Neutrophil (primary cell): ENCODE measurements at regions not wholly inside any gene's neighbourhood (a gene's known extent, or its start where the extent isn't known, plus 50 kb on each side); places are given as distances from the start of the nearest gene placed in this dataset.

Source experiments
- H3K27ac ChIP-seq: fragments of 200-600 bp; sonication (generic); 2 replicates; pipeline ENCODE4 v1.5.1; 2016; ENCODE audit warnings: mild to moderate bottlenecking, moderate library complexity
- H3K27me3 ChIP-seq: fragments of 200-600 bp; sonication (generic); 2 replicates; pipeline ENCODE4 v1.6.0; 2016; ENCODE audit warnings: mild to moderate bottlenecking
- H3K36me3 ChIP-seq: fragments of 200-600 bp; sonication (generic); 2 replicates; pipeline ENCODE4 v1.5.1; 2017
- H3K4me1 ChIP-seq, 2 experiments: fragments of 200-600 bp in 1 of 2; sonication (generic) in 1 of 2; 1 replicate in 1 of 2; 2 replicates in 1 of 2; pipeline versions ENCODE4 v1.5.1 to v1.6.1; 2013 to 2016; ENCODE audit warnings: low read depth in 1 of 2, low read length in 1 of 2, mild to moderate bottlenecking in 1 of 2, moderate library complexity in 1 of 2; ENCODE audit not compliant: control insufficient read depth in 1 of 2, insufficient read depth in 1 of 2
- H3K4me3 ChIP-seq, 2 experiments: fragments of 200-600 bp in 1 of 2; sonication (generic) in 1 of 2; 1 replicate in 1 of 2; 2 replicates in 1 of 2; pipeline ENCODE4 v1.5.1; 2013 to 2016; ENCODE audit warnings: low read depth in 1 of 2, low read length in 1 of 2, mild to moderate bottlenecking in 1 of 2, moderate library complexity in 1 of 2
- H3K9me3 ChIP-seq: fragments of 200-600 bp; sonication (generic); 2 replicates; pipeline ENCODE4 v1.5.1; 2016
- CTCF ChIP-seq: fragments of 200-600 bp; sonication (generic); IDR thresholded peaks from 2 replicates; pipeline ENCODE4 v1.5.1; 2016; ENCODE audit warnings: antibody characterized with exemption

DNA sequence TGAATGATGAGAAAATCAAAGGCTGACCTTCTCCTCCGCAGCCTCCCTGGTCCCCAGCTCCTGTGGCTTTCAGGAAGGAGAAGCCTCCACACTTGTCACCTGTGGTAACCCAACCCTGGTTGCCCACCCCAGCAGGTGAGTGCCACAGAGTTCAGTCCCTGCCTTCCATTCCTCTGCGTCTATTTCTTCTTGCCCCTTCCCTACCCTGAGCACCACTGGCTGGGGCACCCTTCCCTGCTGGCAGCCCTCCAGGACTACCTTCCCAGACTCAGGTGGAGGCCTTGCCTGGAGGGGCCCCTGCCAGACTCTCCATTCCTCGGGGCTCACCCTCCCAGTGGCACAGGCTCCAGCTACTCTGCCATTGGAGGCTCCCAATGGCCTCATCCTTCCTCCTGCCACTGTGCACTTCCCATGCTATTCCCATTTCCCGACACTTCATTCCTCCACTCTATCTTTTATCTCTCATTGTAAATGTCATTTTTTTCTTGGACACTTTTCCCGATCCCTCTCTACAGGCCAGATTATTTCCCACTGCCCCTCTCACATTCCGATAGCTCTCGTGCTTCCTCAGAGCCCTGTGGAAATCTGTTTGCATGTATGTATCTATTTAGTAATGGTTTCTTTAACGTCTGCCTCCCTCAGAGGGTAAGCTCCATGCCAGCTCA, 90.6 kb upstream of the PCBD1 start:
- Histone ChIP-seq H3K9me3 (no peaks in the 10 kb centered on the region), H3K27ac (no peak overlapping the region), H3K27me3 (peaks cover 10% of the 10 kb centered on the region), H3K36me3 (no peaks in the 10 kb centered on the region), H3K4me1 (no peaks in the 10 kb centered on the region), H3K4me3 (no peak overlapping the region)
- no peak for TF ChIP-seq CTCF

DNA sequence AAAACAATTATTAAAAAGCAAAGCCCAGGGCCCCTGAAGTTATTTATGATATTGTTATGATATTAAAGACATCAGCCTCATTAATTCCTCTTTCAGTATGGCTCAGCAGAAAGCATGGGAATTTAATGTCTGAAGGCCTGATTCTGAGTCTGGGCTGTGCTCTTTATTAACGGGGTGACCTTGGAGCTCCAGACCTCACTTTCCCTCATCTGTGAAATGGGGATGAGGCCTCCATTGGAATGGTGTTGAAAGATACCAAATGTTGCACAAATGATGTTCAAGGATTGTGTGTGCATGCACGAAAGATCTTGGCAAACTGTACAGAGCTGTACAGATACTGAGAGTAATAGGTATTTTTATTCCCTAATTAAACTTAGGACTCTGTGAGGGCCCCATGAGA, 92.3 kb upstream of the PCBD1 start:
- Histone ChIP-seq H3K9me3 (no peaks in the 10 kb centered on the region), H3K4me3 (no peak overlapping the region), H3K27ac (no peak overlapping the region), H3K4me1 (no peaks in the 10 kb centered on the region), H3K36me3 (no peaks in the 10 kb centered on the region), H3K27me3 (no peaks in the 10 kb centered on the region)
- no peak for TF ChIP-seq CTCF

DNA sequence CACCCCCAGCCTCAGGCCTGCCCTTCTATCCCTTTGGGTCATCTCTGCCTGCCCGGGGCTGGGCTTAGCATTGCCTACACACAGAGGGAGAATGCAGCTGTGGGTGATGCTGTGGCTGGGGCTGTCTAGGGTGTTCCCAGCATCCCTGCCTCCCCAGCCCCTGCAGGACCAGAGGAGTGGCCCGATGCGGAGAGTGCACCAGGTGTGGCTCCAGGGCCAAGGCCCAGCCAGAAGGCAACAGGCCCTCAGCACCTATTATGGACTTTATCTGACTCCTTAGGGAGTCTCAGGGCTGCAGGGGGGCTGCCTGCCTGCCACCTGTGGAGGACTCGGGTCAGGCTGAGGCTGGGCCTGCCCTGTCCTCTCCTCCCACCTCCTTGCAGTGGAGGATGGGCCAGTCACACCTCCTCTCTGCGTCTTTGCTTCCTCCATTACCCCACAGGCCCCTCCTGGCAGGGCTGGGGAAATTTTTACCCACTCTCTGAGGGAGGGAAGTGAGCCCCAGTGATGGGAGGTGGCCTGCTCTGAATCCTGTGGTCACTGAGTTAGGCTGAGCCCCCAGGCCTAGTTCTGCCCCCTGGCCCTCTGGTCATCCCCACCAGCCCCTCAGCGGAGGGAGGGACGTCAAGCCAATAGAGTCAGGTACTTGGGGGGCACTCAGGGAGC, 92.9 kb upstream of the PCBD1 start:
- H3K27me3 ChIP-seq, result no peaks in the 10 kb centered on the region

GRCh38 chr10:70981936-70982335, 93.6 kb upstream of the PCBD1 start:
- no peak for TF ChIP-seq CTCF
- Histone ChIP-seq H3K27me3 (no peaks in the 10 kb centered on the region), H3K4me3 (no peak overlapping the region), H3K4me1 (no peaks in the 10 kb centered on the region), H3K36me3 (no peaks in the 10 kb centered on the region), H3K27ac (no peak overlapping the region), H3K9me3 (no peaks in the 10 kb centered on the region)

More for the DNA sequence above, 92.9 kb upstream of the PCBD1 start:
- Histone ChIP-seq H3K4me3 (no peak overlapping the region), H3K9me3 (no peaks in the 10 kb centered on the region), H3K36me3 (no peaks in the 10 kb centered on the region), H3K4me1 (no peaks in the 10 kb centered on the region), H3K27ac (no peak overlapping the region)
- TF ChIP-seq CTCF, result no peak

- Histone ChIP-seq H3K9me3 (no peaks in the 10 kb centered on the region), H3K27me3 (no peaks in the 10 kb centered on the region), H3K4me1 (no peaks in the 10 kb centered on the region), H3K4me3 (no peak overlapping the region), H3K36me3 (no peaks in the 10 kb centered on the region), H3K27ac (no peak overlapping the region)
- no peak for TF ChIP-seq CTCF
Observed at GRCh38 chr10:70982443-70982842, 94.1 kb upstream of the PCBD1 start.
